Esophagus muscularis mucosa (tissue), 4 donors: ENCODE measurements at regions not wholly inside any gene's neighbourhood (a gene's known extent, or its start where the extent isn't known, plus 50 kb on each side); places are given as distances from the start of the nearest gene placed in this dataset.

Source experiments
- EP300 ChIP-seq: sonication (generic); formaldehyde crosslinking; IDR thresholded peaks from one replicate; pipeline ENCODE4 v1.6.1; 2017; ENCODE audit warnings: antibody characterized with exemption
- POLR2A ChIP-seq: fragments of 450-650 bp; IDR thresholded peaks from one replicate; pipeline ENCODE4 v1.6.1; 2017; ENCODE audit warnings: antibody characterized with exemption, moderate library complexity, mild to moderate bottlenecking, low read depth
- POLR2AphosphoS5 ChIP-seq, 2 donors: sonication (generic); formaldehyde crosslinking; IDR thresholded peaks; one replicate each; pipeline ENCODE4 v1.6.1; 2017; ENCODE audit warnings: antibody characterized with exemption in 2 of 2
- TF ChIP-seq, protein P1 (sequence below), 3 experiments: fragments of 200-600 bp in 2 of 3; fragments of 450-650 bp in 1 of 3; sonication (generic) in 2 of 3; IDR thresholded peaks; one replicate each; pipeline ENCODE4 v1.5.1; 2017 to 2019; ENCODE audit warnings: antibody characterized with exemption in 3 of 3, mild to moderate bottlenecking in 2 of 3, moderate library complexity in 1 of 3

DNA sequence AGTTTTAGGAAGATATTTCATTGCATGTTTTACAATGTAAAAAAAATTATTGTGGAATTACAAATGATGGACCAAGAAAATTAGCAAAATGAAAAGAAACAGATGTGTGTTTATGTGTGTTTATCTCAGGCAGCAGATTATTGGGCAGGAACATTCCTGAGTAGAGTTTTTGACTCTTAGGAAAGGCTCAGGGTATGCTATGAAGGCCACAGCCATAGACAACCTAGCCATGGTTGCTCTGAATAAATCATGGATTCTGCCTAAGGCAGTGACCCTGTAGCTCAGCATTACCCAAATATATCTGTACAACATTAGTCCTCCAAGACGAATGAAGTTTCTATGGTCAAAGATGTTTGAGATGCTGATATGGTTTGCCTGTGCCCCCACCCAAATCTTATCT, 298.3 kb downstream of the PTEN start:
- TF ChIP-seq, protein P1, sequence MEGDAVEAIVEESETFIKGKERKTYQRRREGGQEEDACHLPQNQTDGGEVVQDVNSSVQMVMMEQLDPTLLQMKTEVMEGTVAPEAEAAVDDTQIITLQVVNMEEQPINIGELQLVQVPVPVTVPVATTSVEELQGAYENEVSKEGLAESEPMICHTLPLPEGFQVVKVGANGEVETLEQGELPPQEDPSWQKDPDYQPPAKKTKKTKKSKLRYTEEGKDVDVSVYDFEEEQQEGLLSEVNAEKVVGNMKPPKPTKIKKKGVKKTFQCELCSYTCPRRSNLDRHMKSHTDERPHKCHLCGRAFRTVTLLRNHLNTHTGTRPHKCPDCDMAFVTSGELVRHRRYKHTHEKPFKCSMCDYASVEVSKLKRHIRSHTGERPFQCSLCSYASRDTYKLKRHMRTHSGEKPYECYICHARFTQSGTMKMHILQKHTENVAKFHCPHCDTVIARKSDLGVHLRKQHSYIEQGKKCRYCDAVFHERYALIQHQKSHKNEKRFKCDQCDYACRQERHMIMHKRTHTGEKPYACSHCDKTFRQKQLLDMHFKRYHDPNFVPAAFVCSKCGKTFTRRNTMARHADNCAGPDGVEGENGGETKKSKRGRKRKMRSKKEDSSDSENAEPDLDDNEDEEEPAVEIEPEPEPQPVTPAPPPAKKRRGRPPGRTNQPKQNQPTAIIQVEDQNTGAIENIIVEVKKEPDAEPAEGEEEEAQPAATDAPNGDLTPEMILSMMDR (IDR thresholded peaks at IDR 0.05) = no peak
- no peak for TF ChIP-seq POLR2A
- TF ChIP-seq EP300 = no peak
- no peak for TF ChIP-seq POLR2AphosphoS5 (IDR thresholded peaks at IDR 0.05)
